HG02884 (cell line): ENCODE measurements at regions not wholly inside any gene's neighbourhood (a gene's known extent, or its start where the extent isn't known, plus 50 kb on each side); places are given as distances from the start of the nearest gene placed in this dataset.

Experiments
- ATAC-seq: cut with Tn5 transposase; IDR thresholded peaks from one replicate; pipeline ENCODE4 v1.9.1; 2021; ENCODE audit warnings: mild to moderate bottlenecking, moderate library complexity; ENCODE audit not compliant: unreplicated experiment

- no peak for ATAC-seq
These were observed 222.8 kb upstream of the RREB1 start for GRCh38 chr6:6884916-6885315.

GRCh38 chr6:6885521-6886170 is 222.1 kb upstream of the RREB1 start:
- ATAC-seq: no peak

GRCh38 chr6:6886171-6886885 is 221.4 kb upstream of the RREB1 start:
- ATAC-seq: no peak

GRCh38 chr6:6886886-6887285 is 220.9 kb upstream of the RREB1 start:
- ATAC-seq: no peak

- ATAC-seq: no peak
These were observed 218.2 kb upstream of the RREB1 start for GRCh38 chr6:6889601-6890000.

GRCh38 chr6:6890400-6890858 is 217.3 kb upstream of the RREB1 start:
- no peak for ATAC-seq

- no peak for ATAC-seq
These were observed 216.5 kb upstream of the RREB1 start for GRCh38 chr6:6891125-6891721.

- ATAC-seq: no peak
These were observed 215.8 kb upstream of the RREB1 start for GRCh38 chr6:6891949-6892461.

GRCh38 chr6:6892744-6893583 is 214.8 kb upstream of the RREB1 start:
- ATAC-seq: no peak

GRCh38 chr6:6893701-6894100 is 214.1 kb upstream of the RREB1 start:
- no peak for ATAC-seq

GRCh38 chr6:6895929-6896328 is 211.8 kb upstream of the RREB1 start:
- no peak for ATAC-seq

- no peak for ATAC-seq
These were observed 210.6 kb upstream of the RREB1 start for GRCh38 chr6:6897140-6897539.

- no peak for ATAC-seq
These were observed 207.1 kb upstream of the RREB1 start for GRCh38 chr6:6900569-6901204.

- ATAC-seq: no peak
These were observed 206.5 kb upstream of the RREB1 start for GRCh38 chr6:6901205-6901719.

- ATAC-seq: no peak
These were observed 205.8 kb upstream of the RREB1 start for GRCh38 chr6:6901945-6902344.

- ATAC-seq: no peak
These were observed 201.7 kb upstream of the RREB1 start for GRCh38 chr6:6905961-6906518.

- no peak for ATAC-seq
These were observed 201.1 kb upstream of the RREB1 start for GRCh38 chr6:6906570-6907213.

GRCh38 chr6:6907286-6907685 is 200.5 kb upstream of the RREB1 start:
- no peak for ATAC-seq

- no peak for ATAC-seq
These were observed 199.6 kb upstream of the RREB1 start for GRCh38 chr6:6908121-6908520.

- no peak for ATAC-seq
These were observed 198.7 kb upstream of the RREB1 start for GRCh38 chr6:6909111-6909510.
